ENCODE measurements at regions not wholly inside any gene's neighbourhood (a gene's known extent, or its start where the extent isn't known, plus 50 kb on each side); places are given as distances from the start of the nearest gene placed in this dataset.
A peak's percentile ranks its signal among the peaks of the same experiment; 100 is the strongest.

DNA sequence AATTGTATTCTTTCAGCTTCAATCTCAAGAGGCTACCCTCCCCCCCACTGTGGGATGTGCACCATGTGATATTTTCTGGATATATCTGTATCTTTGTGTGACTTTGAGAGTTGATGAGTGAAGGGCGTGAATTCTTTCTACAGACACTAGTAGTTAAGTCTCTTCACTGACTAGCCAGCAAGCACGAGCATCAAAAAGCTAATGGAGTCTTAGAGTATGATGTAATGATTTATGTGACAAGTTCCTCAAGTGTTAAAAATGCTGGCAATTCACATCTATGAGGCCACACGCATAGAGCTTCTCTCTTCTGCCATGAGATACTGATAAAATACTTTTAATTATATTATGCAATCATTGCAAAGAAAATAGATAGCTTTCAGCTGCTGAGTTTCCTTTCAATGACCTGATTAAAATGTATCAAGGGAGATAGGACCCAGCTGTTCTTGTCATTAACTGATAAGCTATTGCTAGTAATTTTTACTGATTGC lies 304.8 kb downstream of the TRIB2 start:
- no peak for DNase-seq

DNA sequence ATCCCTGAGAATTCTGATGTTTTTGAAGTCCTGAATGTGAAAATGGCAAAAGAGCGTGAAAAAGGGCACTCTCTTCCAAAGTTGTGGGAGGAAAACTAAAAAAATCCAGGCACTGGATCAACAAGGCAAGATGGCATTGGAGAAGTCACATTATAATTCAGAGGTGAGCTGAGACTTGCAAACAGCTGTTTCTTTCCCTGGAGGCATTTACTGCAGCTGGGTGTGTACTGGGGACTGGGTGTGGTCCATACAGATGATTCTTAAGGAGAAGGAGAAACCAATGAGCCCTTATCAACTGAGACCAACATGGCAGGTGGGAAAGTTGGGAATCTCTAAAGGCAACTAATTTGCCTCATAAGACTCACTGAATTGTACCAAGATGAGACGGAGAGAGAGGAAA lies 313.9 kb downstream of the TRIB2 start:
- DNase-seq, result no peak

- no peak for DNase-seq
Observed at GRCh38 chr2:13034861-13035260, 318.1 kb downstream of the TRIB2 start.

DNA sequence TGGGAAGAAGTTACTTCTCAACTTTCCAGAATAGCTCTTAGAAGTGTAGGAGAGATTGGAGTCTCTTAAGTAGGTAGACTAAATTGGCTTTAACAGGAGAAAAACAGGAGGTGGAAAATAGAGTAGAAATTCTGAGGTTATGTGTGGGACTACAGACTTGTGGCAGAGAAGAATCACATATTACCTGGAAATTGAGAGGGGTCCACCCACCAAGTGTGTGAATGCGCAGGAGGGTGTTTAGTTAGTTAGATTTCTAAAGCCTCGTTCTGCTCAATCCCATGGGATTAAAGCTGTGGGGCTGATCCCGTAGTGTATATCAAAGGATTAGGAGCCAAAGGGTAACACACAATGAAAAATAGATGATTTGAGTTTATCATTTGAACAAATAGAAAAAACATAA lies 319.1 kb downstream of the TRIB2 start:
- no peak for DNase-seq

DNA sequence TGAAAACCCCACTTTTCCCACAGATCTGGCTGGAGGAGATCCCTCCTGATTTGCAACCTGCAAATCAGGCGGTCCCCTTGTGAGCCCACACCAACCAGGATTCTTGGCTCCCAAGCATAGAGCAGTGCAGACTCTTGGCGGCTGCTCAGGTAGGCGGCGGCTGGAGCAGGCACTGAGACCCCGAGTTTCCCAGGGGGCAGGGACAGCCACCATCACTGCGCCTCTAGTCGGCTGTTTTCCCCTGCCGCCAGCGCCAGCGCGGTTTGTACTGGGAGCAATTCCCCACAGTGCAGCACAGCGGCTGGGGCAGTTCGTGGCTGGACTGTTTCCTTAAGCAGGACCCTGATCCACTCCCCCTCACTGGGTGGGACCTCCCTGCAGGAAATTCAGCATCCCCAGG lies 323.3 kb downstream of the TRIB2 start:
- DNase-seq, result no peak

DNA sequence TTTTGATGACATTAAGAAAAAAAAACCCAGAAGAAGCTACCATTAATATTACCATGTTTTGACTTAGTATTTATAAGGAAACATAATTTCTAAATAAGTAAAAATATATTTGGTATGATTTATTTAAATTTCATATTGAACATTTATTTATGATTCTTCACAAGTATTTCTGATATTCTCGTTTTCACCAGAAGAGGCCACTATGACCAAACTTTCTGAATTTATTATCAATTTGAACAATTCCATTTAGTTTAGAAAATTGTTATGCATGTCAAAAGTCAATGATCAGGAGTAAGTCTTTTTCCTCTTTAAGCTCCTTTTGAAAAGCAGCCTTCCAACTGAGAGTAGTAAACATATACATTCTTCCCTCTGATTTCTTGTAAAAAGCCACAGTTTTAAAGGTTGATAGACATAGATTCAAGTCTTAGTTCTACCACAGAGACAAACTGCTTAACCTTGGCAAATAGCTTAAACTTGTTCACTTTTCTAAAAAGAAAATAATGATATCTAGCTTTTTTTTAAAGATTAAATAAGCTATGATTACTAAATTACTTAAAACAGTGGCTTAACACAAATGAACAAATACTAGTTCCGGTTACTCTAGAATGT lies 329.9 kb downstream of the TRIB2 start:
- peak; percentile 5 for DNase-seq

DNA sequence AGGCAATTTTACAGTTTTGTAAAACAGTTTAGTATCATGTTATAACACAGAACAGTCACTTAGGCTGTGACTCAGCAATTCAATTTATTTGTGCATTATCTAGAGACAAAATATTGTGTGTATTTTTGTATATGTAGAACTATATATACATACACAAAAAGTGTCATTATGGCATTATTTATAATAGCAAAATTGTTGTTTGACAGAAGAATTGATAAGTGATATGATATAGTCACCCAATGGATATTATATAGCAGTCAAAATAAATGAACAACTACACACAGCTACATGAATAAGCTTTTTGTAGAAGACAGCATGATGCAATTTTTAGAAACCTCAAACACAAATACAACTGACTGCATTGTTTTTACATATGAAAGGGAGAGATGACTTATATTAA lies 334.0 kb downstream of the TRIB2 start:
- DNase-seq, result no peak

DNA sequence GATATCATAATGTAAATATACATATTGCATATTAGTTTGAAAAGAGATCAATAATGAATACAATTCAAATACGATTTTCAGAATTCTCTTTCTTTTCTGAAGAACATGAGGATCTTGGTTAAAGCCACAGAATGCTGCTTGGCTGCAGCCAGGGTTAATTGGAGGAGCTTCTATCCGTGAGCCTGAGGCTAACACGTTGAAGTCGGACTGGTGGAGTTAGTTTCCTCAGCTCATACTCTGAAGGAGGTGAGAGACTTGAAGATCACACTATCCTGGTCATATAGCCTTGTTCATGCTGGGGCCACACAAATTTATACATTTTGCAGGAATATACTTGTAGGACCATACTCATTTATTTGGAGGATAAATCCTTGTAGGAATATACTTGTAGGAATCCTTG lies 335.8 kb downstream of the TRIB2 start:
- DNase-seq, result no peak

GRCh38 chr2:13056259-13056843 lies 339.6 kb downstream of the TRIB2 start:
- DNase-seq, result no peak

- no peak for DNase-seq
Observed at GRCh38 chr2:13057671-13058070, 340.9 kb downstream of the TRIB2 start.

DNA sequence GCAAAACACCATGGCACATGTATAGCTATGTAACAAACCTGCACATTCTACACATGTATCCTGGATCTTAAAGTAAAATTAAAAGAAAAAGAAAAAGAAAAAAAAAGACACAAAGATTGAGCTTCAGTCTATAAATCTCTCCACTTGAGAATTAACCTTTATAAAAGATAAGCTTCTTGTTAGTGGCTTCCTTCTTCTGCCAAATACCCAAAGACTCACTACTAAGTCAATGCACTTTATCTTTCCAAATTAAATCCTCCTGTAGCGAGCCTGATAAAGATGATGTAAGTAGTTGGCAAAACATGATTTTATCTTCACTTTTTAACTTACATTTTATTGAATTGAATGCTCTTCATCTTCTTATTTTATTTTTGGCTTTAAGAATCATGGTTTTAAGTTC lies 349.9 kb downstream of the TRIB2 start:
- no peak for DNase-seq

DNA sequence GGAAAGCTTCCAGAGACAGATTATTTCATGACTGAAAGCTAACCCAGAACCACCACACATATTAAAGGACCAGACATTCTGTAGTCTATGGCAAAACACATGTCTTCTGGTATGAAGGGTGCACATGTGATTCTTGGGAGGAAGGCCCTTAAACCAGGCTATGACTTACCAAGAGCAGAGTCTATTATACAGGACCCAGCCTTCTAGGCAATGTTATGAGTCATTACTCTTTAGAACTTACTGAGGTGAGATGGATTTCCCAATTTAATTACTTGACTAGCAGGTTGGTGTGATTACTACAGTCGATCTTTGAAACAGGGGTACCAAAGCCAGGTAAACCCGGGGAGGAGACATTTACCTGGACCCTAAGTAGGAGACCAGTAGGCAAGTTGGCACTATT lies 350.8 kb downstream of the TRIB2 start:
- DNase-seq, result no peak

- DNase-seq, result no peak
Observed at GRCh38 chr2:13089971-13090370, 373.2 kb downstream of the TRIB2 start.

DNA sequence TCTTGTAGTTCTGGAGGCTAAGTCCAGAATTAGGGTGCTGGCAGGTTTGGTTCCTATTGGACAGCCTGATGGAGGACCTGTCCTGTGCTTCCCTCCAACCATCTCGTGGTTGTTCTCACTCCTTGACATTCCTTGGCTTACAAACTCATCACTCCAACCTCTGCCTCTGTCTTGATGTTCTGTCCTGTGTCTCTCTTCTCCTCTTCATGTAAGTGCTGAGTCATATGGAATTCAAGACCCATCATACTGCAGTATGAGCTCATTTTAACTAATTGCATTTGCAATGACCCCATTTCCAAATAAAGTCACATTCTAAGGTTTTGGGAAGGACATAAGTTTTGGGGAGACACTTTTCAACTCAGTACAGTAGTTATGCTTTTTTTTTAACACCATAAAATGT lies 374.7 kb downstream of the TRIB2 start:
- DNase-seq, result no peak

- DNase-seq, result no peak
Observed at GRCh38 chr2:13091861-13092378, 375.2 kb downstream of the TRIB2 start.

GRCh38 chr2:13093416-13093991 lies 376.8 kb downstream of the TRIB2 start:
- DNase-seq, result no peak

DNA sequence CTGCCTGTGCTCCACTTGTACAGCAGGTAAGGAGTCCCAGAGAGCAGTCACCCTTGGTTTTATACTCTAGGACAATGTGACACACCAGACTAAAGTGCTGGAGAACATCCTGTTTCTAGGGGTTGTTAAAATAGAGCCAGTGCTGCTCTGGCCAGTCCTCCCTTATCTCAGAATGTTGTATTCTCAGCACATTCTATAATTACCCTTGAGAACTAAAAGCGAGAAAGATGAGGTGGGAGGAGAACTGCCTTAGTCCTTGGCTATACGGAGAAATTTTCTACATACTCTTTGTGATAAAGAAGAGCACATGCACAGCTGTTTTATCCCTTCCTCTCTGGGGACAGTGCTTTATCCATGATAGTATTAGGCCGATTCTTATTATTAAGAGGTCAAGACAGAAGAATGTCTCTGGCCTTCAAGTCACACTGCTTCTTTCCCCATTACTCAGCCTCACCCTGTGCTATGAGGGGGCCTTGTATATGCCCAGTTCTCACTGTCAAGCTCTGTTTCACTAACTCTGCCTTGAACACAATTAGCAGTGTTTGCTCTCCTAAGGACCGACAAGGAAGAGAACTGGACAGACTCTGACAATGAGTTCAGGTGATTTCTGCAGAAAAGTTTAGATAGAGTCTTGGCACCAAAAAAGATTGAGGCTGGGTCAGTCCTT lies 385.8 kb downstream of the TRIB2 start:
- no peak for DNase-seq

DNA sequence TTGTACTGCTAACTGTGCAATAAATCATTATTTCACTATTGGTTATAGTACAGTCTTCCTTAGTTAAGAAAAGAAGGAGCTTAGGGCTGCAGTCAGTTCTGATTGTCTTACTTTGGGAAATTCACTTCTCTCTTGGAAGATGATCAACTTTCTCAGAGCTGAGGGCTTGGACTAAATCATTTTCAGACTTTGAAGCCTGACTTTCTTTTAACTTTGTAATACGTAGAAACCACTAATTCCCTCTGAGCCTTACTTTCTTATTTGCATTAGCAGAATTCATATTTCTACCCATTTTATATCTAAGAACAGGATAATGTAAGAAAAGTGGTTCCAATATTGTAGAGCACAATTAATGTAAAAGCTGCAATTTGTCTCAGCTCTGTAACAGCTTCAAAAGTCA lies 386.4 kb downstream of the TRIB2 start:
- no peak for DNase-seq

DNA sequence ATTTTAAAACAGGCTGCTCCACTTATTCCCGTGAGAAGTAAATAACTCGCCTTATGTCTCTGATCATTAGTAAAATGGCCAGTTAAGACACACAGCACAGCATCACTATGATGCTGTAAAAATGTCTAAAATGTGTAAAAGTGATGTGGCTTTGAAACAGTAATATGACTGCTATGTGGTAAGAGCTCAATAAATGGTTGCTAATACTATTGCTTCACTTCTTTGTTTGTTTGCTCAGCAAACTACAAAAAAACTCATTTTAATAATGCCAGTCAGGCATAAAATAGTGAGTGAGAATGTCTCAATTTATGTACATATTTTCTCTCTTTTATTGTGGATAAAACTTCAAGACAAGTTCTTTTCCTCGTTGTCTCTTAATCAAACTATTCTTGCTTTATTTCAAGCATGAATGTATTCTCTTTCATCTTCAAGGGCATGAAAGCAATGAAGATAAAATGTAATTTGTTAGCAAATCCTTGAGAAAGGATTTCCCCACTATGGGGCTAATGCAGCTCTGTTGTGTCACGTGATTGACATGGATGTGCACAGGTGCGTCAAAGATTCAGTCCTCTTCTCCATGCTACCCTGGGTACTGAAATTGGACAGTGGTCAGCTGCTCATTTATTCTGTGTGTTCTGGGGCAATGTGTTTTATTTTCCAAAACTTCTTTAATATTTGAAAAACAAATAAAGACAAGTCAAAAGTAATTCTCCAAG lies 387.2 kb downstream of the TRIB2 start:
- DNase-seq, result no peak

GRCh38 chr2:13104723-13105122 lies 388.0 kb downstream of the TRIB2 start:
- no peak for DNase-seq

DNA sequence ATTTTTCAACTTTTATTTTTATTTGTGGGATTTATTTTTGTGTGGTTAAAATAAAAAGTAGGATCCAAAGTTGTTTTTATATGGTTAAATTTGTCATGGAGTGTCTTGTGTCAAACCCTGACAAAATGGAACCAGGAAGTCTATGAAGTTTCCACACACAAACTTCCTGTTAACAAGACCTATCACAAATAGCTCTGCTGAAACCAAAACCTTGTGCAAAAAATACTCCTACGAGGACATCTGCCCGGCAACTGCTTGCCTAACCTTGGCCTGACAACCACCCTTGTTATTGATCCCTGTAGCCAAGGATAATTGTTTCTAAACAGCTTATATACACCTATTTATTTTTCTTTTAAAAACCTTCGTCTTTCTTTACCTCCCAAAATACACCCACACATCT lies 389.6 kb downstream of the TRIB2 start:
- no peak for DNase-seq

GRCh38 chr2:13109516-13109915 lies 392.8 kb downstream of the TRIB2 start:
- no peak for DNase-seq

DNA sequence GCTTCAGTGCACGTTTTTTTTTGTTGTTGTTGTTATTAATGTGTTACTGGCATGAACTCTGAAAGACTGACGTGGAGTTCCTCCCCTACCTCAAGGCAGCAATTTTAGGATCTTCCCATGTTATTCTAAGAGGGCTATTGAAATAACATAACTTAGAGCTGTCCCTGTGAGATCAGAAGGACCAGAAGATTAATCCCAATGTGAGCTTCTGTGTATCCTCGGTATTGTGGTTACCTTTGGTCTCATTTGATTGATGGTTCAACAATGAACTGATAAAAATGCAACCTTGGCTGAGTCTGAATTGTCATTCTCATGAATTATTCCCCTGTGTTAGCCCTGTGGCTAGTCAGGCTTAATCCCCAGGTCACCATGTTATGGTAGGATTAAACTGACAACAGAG lies 394.1 kb downstream of the TRIB2 start:
- no peak for DNase-seq

Measured in suppressor macrophage treated with lipopolysaccharide for 4 hours (primary cell).